GM19463 (cell line): ENCODE measurements at regions not wholly inside any gene's neighbourhood (a gene's known extent, or its start where the extent isn't known, plus 50 kb on each side); places are given as distances from the start of the nearest gene placed in this dataset.
"Not testable (repeated sequence)": the region's sequence is repeated elsewhere in the genome, so short reads cannot be mapped to it uniquely, and the experiment has no call there.

Source experiments
- ATAC-seq: cut with Tn5 transposase; IDR thresholded peaks from one replicate; pipeline ENCODE4 v1.9.1; 2021; ENCODE audit warnings: mild to moderate bottlenecking, moderate library complexity; ENCODE audit not compliant: unreplicated experiment

GRCh38 chr9:117936185-117937130 is 232.3 kb downstream of the TLR4 start:
- peak; percentile 97 for ATAC-seq

GRCh38 chr9:117938086-117938485 is 233.9 kb downstream of the TLR4 start:
- ATAC-seq, result no peak

DNA sequence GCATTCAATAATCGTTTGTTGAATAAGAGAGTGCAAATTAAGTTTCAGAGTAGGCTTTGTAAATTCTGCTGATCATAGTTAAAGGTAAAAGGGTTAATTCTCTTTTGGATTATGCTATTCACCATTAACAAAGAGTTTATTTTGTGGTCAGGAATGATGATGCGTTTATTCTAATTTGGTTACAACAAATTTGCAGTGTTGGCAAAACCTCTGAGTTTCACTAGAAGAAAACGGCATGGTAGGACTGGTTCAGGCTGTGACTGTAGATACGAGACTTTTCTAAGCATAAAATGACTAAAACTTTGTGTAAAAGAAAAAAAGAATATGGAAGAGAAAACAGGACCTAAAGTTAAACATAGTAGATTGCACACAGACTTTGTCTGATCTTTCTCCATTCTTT is 234.7 kb downstream of the TLR4 start:
- no peak for ATAC-seq

DNA sequence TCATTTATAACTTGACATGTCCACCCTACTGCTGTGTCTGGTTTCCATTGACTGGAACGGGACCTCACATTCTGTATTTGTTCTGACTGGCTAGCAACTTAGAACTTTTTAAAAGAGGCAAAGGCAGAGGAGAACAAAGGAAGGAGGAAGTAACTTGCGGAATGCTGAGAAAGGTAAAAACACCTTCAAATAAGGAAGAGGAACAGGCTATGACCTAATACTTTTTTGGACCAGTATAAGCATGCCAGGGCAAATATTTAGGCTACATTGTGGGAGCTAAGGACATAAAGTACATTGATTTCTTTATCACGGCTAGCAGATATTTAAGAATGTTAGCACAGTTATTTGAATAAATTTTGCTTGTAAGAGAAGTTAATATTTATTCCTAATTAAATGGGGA is 240.5 kb downstream of the TLR4 start:
- ATAC-seq, result not testable (repeated sequence)

GRCh38 chr9:117945286-117945685 is 241.1 kb downstream of the TLR4 start:
- no peak for ATAC-seq

DNA sequence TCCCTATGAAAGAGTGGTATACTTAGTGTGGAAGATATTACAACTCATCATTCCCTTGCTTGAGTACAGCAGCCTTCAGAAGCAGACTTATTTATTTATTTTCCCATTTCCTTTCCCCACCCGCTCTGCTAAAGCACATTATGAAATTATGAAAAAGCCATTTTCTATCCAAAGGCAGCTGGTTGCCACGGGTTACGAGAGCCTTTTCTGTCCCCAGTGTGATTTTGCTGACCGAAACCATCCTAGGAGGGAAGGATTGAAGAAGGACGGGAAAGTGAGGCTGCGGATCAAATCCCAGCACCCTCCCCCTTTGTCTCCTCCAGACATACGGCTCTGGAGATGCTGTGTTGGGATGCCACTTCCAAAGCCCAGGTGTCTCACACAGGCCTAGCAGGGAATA is 246.9 kb downstream of the TLR4 start:
- no peak for ATAC-seq

- ATAC-seq, result no peak
These were observed 248.4 kb downstream of the TLR4 start for GRCh38 chr9:117952581-117952980.

DNA sequence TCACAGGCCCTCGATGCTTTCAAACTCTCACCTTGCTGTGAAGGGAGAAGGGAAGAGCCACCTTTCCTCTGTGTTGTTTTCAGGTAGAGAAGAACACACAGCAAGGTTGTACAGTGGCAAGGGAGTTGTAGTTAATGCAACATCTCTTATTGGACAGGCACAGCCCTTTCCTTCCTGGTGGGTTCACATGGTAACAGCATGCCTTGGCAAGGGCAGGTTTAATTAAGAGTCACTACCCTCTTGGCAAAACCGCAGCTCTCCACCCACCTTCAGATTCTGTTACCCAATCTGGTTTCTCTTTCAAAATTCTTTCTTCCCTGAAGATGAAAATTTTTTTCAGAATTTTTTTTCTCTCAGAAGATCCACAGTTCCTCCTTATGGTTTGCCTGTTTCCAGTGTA is 253.1 kb downstream of the TLR4 start:
- ATAC-seq, result no peak

- ATAC-seq, result no peak
These were observed 254.5 kb downstream of the TLR4 start for GRCh38 chr9:117958726-117959125.

- no peak for ATAC-seq
These were observed 259.4 kb downstream of the TLR4 start for GRCh38 chr9:117963493-117964090.

GRCh38 chr9:117970276-117971050 is 266.3 kb downstream of the TLR4 start:
- no peak for ATAC-seq

DNA sequence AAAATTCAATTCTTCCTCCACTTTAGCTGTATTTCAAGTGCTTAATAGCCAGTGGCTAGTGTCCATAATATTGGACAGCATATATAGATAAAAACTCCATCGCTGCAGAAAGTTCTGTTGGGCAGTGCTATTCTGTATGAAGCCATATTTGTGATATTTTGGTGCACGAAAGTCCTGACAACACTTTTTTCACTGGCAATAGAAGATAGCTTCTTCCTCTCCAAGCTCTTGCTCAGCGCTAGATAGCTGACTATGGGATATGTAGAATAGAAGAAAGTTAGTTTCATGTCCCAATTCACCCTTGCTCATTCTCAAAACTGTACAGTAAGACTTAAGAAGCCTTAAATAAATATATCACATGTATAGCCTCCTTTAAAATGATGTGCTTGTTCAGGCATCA is 269.9 kb downstream of the TLR4 start:
- ATAC-seq, result no peak

DNA sequence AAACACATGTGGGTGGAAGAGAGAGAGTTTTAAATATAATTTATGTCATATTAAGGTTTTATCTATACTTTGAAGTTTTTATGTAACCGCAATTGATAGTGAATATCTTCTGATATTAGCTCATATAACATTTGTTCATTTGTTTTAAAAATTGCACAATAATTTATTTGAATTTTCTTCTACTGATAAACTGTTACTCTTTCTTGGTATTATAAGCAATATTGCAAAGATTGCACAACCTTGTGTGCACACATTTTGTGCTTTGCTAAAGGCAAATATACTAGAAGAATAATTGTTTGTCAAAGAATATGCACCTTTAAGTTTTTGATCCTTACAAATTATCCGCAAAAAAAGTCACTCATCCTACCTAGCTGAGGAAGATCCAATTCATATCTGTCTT is 275.7 kb downstream of the TLR4 start:
- ATAC-seq, result no peak

DNA sequence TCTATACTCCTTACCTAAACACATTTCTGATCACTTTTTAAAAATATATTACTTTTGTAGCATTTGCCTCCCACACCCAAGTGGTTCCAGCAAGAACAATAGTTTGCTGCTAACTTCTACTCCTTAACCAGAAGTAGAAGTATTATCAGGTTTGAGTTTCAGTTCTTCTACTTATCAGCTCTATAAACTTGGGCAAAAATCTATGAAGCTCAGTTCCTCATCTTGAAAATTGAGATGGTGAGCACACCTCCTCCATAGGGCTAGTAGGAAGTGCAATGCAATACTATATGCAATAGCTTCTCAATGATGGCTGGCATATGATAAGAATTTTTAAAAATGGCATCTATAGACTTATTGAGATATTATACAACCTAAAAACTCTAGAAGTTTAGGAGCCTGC is 283.7 kb downstream of the TLR4 start:
- ATAC-seq, result no peak

DNA sequence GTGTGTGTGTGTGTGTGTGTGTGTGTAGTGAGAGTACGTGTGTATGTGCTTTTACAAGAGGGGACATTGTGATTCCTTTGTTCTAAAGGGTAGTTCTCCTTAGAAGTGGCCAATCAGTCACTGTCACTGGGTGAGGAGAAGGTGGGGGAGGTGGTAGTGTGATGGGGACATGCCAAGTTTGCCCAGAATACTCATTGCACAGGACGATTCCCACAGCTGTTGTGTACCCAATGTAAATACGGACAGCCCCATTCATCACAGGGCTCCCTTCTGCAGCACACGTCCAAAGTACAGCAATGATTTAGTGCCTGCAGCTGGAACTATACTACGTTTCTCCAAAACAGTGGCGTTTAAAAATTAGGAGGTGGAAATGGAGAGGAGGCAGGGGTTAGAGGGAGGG is 287.8 kb downstream of the TLR4 start:
- ATAC-seq, result no peak

- no peak for ATAC-seq
These were observed 296.4 kb downstream of the TLR4 start for GRCh38 chr9:118000581-118000980.

- ATAC-seq, result no peak
These were observed 299.0 kb downstream of the TLR4 start for GRCh38 chr9:118003240-118003639.

DNA sequence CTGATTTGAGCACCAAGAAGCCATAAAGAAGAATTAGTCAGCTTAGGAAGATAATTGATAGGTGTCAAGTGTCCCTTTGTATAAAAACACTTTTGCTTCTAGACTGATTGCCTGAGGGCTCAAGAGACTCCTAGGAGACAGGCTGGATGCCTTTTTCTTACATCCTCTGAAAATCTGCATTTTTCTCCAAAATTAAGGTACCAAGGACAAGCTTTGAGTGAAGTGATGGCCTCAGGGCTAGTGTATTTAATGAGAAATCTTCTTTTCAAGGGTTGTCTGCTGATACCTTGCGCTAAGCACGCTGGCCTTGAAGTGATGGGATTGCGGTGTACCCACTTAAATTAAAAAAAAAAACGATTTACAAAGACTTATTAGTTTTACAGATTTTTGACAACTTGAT is 304.0 kb downstream of the TLR4 start:
- no peak for ATAC-seq

- no peak for ATAC-seq
These were observed 305.4 kb downstream of the TLR4 start for GRCh38 chr9:118009614-118010013.

DNA sequence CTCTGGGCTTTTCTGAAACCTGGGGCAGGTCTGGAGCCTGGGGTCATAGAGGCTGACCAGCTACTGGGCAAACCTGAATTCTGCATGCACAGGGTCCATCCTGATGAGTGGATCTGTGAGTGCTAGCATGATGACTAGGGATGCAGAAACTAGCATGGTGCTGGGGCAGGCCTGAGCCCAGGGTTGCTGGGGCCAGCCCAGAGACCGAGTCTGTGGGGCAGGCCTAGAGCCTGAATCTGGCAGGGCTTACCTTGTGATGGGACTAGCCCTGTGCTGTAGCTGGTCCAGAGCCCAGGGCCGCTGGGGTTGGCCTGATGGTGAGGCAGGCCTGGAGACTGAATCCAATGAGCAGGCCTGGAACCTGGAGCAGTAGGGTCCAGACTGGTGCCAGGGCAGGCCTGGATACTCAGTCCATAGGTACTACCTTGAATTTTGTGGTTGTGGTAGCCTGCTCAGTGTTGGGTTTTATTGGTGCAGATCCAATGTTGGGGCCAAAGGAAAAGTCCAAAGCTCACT is 313.5 kb downstream of the TLR4 start:
- no peak for ATAC-seq

- ATAC-seq, result no peak
These were observed 319.4 kb downstream of the TLR4 start for GRCh38 chr9:118023644-118024043.
